Body of pancreas (tissue), 4 donors: ENCODE measurements at regions not wholly inside any gene's neighbourhood (a gene's known extent, or its start where the extent isn't known, plus 50 kb on each side); places are given as distances from the start of the nearest gene placed in this dataset.

Experiments used
- ATAC-seq: fragments of 150-250 bp; one replicate; pipeline ENCODE4 v1.9.1; 2016
- DNase-seq, 4 donors: peaks; one replicate each; pipeline ENCODE4 v3.0.0-alpha.2; 2019
- H3K27ac ChIP-seq, 4 donors: fragments of 200-600 bp; sonication (generic); 1 replicate in 3 of 4; 2 replicates in 1 of 4; pipeline versions ENCODE4 v1.5.1 to v1.6.1; 2016 to 2019; ENCODE audit warnings: mild to moderate bottlenecking in 1 of 4, mixed read lengths in 1 of 4, moderate library complexity in 1 of 4
- H3K27me3 ChIP-seq, 2 donors: fragments of 200-600 bp; sonication (generic); one replicate each; pipeline ENCODE4 v1.6.0; 2016; ENCODE audit warnings: mild to moderate bottlenecking in 1 of 2
- H3K36me3 ChIP-seq, 2 donors: fragments of 200-600 bp; sonication (generic); replicated peaks in 1 of 2; 2 replicates each; pipeline ENCODE4 v1.5.1; 2016; ENCODE audit warnings: low read depth in 2 of 2; ENCODE audit not compliant: insufficient read depth in 1 of 2
- H3K4me1 ChIP-seq: fragments of 200-600 bp; sonication (generic); one replicate; pipeline ENCODE4 v1.6.0; 2016
- H3K4me3 ChIP-seq, 2 donors: fragments of 200-600 bp; sonication (generic); 1 replicate in 1 of 2; 2 replicates in 1 of 2; pipeline ENCODE4 v1.5.1; 2016 to 2019
- H3K9me3 ChIP-seq, 3 donors: fragments of 200-600 bp; sonication (generic); 1 replicate in 2 of 3; 2 replicates in 1 of 3; pipeline ENCODE4 v1.5.1; 2016
- POLR2A ChIP-seq, 3 donors: fragments of 450-650 bp; IDR thresholded peaks; one replicate each; pipeline ENCODE4 v1.6.1; 2016; ENCODE audit warnings: antibody characterized with exemption in 3 of 3, mild to moderate bottlenecking in 2 of 3
- WGBS, 2 donors: methylation state at CpG; one replicate each; pipeline ENCODE4 v1.1.5; 2017; 5-methylcytosine and 5-hydroxymethylcytosine counted together
- intact Hi-C: fragments of 100-400 bp; cut with DNase I; formaldehyde crosslinking; loops from one replicate; pipeline ENCODE4 v1.15.1; 2023
- TF ChIP-seq, protein P1 (sequence below), 7 experiments: fragments of 450-650 bp in 4 of 7; fragments of 200-600 bp in 3 of 7; sonication (generic) in 3 of 7; IDR thresholded peaks; one replicate each; pipeline ENCODE4 v1.5.1; 2016 to 2019; ENCODE audit warnings: antibody characterized with exemption in 7 of 7

DNA sequence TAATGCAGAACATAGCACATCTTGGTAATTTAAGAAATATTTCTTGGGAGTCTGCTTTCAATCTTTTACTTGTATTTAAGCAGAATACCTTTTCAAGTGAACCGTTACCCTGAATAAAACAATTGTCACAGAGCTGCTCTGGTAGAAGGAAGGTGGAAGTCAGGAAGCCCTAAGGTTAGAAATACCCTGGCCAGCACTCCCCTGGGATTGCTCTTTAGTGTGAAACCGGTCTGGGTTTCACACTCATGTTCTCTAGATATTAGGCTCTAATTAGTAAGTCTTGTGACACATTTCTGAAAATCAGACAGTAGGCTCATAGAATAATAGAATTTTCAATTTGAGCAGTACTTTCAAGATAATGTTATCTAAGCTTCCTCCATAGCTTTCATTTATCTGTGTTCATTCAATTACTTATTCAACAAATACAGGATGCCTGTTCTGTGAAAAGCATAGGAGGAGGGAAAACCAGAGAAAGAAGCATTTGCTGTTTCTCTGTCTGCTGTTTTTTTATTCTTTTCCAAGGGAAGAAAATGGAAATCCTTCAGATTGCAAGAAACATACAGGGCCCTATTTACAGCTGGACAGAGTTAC lies 825.5 kb downstream of the TLR4 start:
- ATAC-seq = no peak
- Histone ChIP-seq H3K4me3 (no peak overlapping the region), H3K27ac (no peak overlapping the region), H3K9me3 (no peaks in the 10 kb centered on the region), H3K36me3 (no peaks in the 10 kb centered on the region), H3K27me3 (no peaks in the 10 kb centered on the region), H3K4me1 (no peaks in the 10 kb centered on the region)
- intact Hi-C loops = no loop called here
- TF ChIP-seq, protein P1, sequence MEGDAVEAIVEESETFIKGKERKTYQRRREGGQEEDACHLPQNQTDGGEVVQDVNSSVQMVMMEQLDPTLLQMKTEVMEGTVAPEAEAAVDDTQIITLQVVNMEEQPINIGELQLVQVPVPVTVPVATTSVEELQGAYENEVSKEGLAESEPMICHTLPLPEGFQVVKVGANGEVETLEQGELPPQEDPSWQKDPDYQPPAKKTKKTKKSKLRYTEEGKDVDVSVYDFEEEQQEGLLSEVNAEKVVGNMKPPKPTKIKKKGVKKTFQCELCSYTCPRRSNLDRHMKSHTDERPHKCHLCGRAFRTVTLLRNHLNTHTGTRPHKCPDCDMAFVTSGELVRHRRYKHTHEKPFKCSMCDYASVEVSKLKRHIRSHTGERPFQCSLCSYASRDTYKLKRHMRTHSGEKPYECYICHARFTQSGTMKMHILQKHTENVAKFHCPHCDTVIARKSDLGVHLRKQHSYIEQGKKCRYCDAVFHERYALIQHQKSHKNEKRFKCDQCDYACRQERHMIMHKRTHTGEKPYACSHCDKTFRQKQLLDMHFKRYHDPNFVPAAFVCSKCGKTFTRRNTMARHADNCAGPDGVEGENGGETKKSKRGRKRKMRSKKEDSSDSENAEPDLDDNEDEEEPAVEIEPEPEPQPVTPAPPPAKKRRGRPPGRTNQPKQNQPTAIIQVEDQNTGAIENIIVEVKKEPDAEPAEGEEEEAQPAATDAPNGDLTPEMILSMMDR (IDR thresholded peaks at IDR 0.05) = no peak
- TF ChIP-seq POLR2A (IDR thresholded peaks at IDR 0.05) = no peak
- 49 to 51% methylated on average over 2 of the region's 2 CpGs for WGBS, 2 donors
- DNase-seq = no peak

DNA sequence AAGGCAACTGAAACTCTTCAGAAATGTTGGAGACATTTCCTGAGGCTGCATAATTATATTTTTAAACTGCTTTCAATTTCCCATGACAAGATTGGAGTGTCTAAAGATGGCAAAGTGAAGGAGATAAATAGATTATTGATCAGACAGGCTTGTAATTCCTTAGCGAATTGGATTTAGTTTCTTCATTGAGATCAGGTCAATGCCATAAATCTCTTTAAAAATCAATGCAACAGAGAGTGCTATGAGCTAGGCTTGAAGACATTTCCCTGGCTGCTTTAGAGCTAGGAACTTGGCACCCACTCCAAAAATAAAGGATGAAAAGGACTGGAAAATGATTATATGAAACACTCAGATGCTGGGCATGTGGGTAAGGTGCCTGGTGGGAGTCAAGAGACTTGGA lies 828.4 kb downstream of the TLR4 start:
- H3K4me1 ChIP-seq = no peaks in the 10 kb centered on the region
- WGBS, 2 donors = 26 to 27% methylated on average over 1 of the region's 1 CpG
- no peak overlapping the region for H3K27ac ChIP-seq
- ATAC-seq = no peak
- no peaks in the 10 kb centered on the region for H3K36me3 ChIP-seq
- intact Hi-C loops = no loop called here
- DNase-seq = no peak
- no peak for TF ChIP-seq POLR2A (IDR thresholded peaks at IDR 0.05)
- TF ChIP-seq, protein P1 (IDR thresholded peaks at IDR 0.05) = no peak
- no peak overlapping the region for H3K4me3 ChIP-seq
- H3K9me3 ChIP-seq = no peaks in the 10 kb centered on the region
- H3K27me3 ChIP-seq = no peaks in the 10 kb centered on the region

DNA sequence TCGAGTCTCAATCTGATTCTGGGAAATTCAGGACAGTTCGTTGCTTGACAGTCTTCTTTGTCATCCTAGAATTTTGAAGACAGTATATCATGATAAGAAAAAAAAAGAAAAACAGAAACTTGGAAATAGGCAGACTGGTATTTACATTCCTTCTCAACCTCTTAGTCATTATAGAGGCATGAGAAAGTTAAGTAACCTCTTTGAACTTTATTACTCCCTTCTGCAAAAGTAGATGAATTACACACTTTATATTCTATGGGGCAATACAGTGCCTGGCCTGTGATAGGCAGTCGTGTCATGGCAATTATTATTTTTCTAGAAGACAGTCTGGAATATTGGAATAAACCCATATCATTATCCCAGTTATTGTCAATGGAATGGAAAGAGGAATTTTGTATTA lies 828.9 kb downstream of the TLR4 start:
- WGBS, 2 donors = 47 to 50% methylated on average over 3 of the region's 3 CpGs
- ATAC-seq = no peak
- no peaks in the 10 kb centered on the region for H3K36me3 ChIP-seq
- H3K4me3 ChIP-seq = no peak overlapping the region
- H3K9me3 ChIP-seq = no peaks in the 10 kb centered on the region
- intact Hi-C loops = no loop called here
- H3K27me3 ChIP-seq = no peaks in the 10 kb centered on the region
- H3K27ac ChIP-seq = no peak overlapping the region
- no peak for DNase-seq
- TF ChIP-seq POLR2A (IDR thresholded peaks at IDR 0.05) = no peak
- TF ChIP-seq, protein P1 (IDR thresholded peaks at IDR 0.05) = no peak
- H3K4me1 ChIP-seq = no peaks in the 10 kb centered on the region

DNA sequence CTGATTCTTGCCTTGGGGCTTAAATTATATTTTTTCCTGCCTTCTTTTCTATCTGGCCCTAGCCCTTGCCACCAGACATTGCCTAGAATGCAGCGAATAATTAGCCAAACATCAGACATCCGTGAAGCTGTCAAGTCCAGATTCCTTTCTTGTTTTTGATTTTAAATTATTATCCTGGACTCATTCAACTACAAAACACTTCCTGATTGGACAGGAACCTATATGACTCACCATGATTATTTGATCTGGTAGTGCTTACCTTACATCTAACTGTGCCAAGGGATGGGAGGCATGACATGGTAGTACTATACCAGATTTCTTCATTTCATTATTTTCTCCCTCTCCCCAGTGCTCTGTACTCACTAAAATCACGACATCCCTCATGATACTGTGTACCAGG lies 829.6 kb downstream of the TLR4 start:
- no peak overlapping the region for H3K27ac ChIP-seq
- H3K4me1 ChIP-seq = no peaks in the 10 kb centered on the region
- no peaks in the 10 kb centered on the region for H3K27me3 ChIP-seq
- 47 to 48% methylated on average over 3 of the region's 3 CpGs for WGBS, 2 donors
- ATAC-seq (no peak), DNase-seq (no peak)
- TF ChIP-seq, protein P1 (IDR thresholded peaks at IDR 0.05) = no peak
- no peak for TF ChIP-seq POLR2A (IDR thresholded peaks at IDR 0.05)
- no peaks in the 10 kb centered on the region for H3K9me3 ChIP-seq
- H3K36me3 ChIP-seq = no peaks in the 10 kb centered on the region
- intact Hi-C loops = no loop called here
- no peak overlapping the region for H3K4me3 ChIP-seq

DNA sequence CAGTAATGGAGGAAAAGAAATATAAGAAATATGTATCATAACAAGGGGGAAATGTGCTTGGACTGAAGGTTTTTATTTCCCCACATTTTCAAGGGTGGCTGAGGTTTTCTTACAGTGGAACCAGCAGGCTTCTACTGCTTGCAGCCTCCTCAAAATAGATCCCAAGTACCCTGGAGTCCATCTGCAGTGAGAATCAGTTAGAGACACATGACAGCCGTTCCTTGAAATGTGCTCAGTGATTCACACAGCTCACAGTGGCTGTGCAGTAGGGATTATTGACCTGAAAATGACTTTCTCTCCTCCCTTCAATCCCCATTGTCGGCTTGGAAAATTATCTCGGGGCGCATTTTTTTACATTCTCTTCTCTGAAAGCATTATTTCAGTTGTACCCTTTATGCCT lies 832.0 kb downstream of the TLR4 start:
- ATAC-seq = no peak
- DNase-seq = no peak
- Histone ChIP-seq H3K36me3 (no peaks in the 10 kb centered on the region), H3K9me3 (no peaks in the 10 kb centered on the region), H3K27ac (no peak overlapping the region), H3K4me3 (no peak overlapping the region), H3K27me3 (no peaks in the 10 kb centered on the region), H3K4me1 (no peaks in the 10 kb centered on the region)
- WGBS, 2 donors = 44 to 49% methylated on average over 4 of the region's 4 CpGs
- intact Hi-C loops = no loop called here
- no peak for TF ChIP-seq POLR2A (IDR thresholded peaks at IDR 0.05)
- TF ChIP-seq, protein P1 (IDR thresholded peaks at IDR 0.05) = no peak
